Body of pancreas (tissue), 4 donors: ENCODE measurements at regions not wholly inside any gene's neighbourhood (a gene's known extent, or its start where the extent isn't known, plus 50 kb on each side); places are given as distances from the start of the nearest gene placed in this dataset.

Experiments used
- CTCF ChIP-seq, 7 experiments: fragments of 450-650 bp in 4 of 7; fragments of 200-600 bp in 3 of 7; sonication (generic) in 3 of 7; IDR thresholded peaks; one replicate each; pipeline ENCODE4 v1.5.1; 2016 to 2019; ENCODE audit warnings: antibody characterized with exemption in 7 of 7
- POLR2A ChIP-seq, 3 donors: fragments of 450-650 bp; IDR thresholded peaks; one replicate each; pipeline ENCODE4 v1.6.1; 2016; ENCODE audit warnings: antibody characterized with exemption in 3 of 3, mild to moderate bottlenecking in 2 of 3

- TF ChIP-seq CTCF (IDR thresholded peaks at IDR 0.05) (no peak), POLR2A (IDR thresholded peaks at IDR 0.05) (no peak)
Measured at GRCh38 chr18:45334191-45334590, 281.1 kb upstream of the SLC14A2 start.
